Activated CD4-positive, alpha-beta T cell treated with anti-CD3 and anti-CD28 coated beads for 24 hours (primary cell): ENCODE measurements at regions not wholly inside any gene's neighbourhood (a gene's known extent, or its start where the extent isn't known, plus 50 kb on each side); places are given as distances from the start of the nearest gene placed in this dataset.
"Not testable (repeated sequence)": the region's sequence is repeated elsewhere in the genome, so short reads cannot be mapped to it uniquely, and the experiment has no call there.

ENCODE experiments used
- DNase-seq, 2 donors: peaks; one replicate each; pipeline ENCODE4 v3.0.0-alpha.2; 2020; ENCODE audit warnings: low read depth in 2 of 2

- DNase-seq: no peak
These were observed 62.6 kb upstream of the EN2 start for GRCh38 chr7:155395176-155395797.

- no peak for DNase-seq
These were observed 61.3 kb upstream of the EN2 start for GRCh38 chr7:155396661-155397060.

- DNase-seq: not testable (repeated sequence)
These were observed 59.9 kb upstream of the EN2 start for GRCh38 chr7:155397758-155398714.

GRCh38 chr7:155398944-155399343 is 59.0 kb upstream of the EN2 start:
- no peak for DNase-seq

- DNase-seq: no peak
These were observed 58.4 kb upstream of the EN2 start for GRCh38 chr7:155399577-155399976.

- DNase-seq: no peak
These were observed 56.7 kb upstream of the EN2 start for GRCh38 chr7:155401231-155401630.

- no peak for DNase-seq
These were observed 56.0 kb upstream of the EN2 start for GRCh38 chr7:155401884-155402283.

- DNase-seq: no peak
These were observed 55.0 kb upstream of the EN2 start for GRCh38 chr7:155402941-155403340.

- no peak for DNase-seq
These were observed 53.0 kb upstream of the EN2 start for GRCh38 chr7:155404976-155405375.

- no peak for DNase-seq
These were observed 52.3 kb upstream of the EN2 start for GRCh38 chr7:155405399-155406318.

GRCh38 chr7:155407799-155408198 is 50.1 kb upstream of the EN2 start:
- no peak for DNase-seq
